Peyer's patch (tissue), 4 donors: ENCODE measurements at regions not wholly inside any gene's neighbourhood (a gene's known extent, or its start where the extent isn't known, plus 50 kb on each side); places are given as distances from the start of the nearest gene placed in this dataset.

Experiments used
- POLR2A ChIP-seq, 2 donors: fragments of 450-650 bp; IDR thresholded peaks; one replicate each; pipeline ENCODE4 v1.5.1; 2017; ENCODE audit warnings: antibody characterized with exemption in 2 of 2, mild to moderate bottlenecking in 2 of 2, moderate library complexity in 2 of 2
- TF ChIP-seq, protein P1 (sequence below), 6 experiments: fragments of 450-650 bp in 4 of 6; fragments of 200-600 bp in 2 of 6; sonication (generic) in 1 of 6; IDR thresholded peaks; one replicate each; pipeline ENCODE4 v1.5.1; 2017 to 2019; ENCODE audit warnings: antibody characterized with exemption in 6 of 6, mild to moderate bottlenecking in 3 of 6, moderate library complexity in 1 of 6

- TF ChIP-seq, protein P1, sequence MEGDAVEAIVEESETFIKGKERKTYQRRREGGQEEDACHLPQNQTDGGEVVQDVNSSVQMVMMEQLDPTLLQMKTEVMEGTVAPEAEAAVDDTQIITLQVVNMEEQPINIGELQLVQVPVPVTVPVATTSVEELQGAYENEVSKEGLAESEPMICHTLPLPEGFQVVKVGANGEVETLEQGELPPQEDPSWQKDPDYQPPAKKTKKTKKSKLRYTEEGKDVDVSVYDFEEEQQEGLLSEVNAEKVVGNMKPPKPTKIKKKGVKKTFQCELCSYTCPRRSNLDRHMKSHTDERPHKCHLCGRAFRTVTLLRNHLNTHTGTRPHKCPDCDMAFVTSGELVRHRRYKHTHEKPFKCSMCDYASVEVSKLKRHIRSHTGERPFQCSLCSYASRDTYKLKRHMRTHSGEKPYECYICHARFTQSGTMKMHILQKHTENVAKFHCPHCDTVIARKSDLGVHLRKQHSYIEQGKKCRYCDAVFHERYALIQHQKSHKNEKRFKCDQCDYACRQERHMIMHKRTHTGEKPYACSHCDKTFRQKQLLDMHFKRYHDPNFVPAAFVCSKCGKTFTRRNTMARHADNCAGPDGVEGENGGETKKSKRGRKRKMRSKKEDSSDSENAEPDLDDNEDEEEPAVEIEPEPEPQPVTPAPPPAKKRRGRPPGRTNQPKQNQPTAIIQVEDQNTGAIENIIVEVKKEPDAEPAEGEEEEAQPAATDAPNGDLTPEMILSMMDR (IDR thresholded peaks at IDR 0.05) = no peak
- no peak for TF ChIP-seq POLR2A (IDR thresholded peaks at IDR 0.05)
Observed at GRCh38 chr12:67535176-67535575, 113.4 kb upstream of the DYRK2 start.
